ENCODE measurements at regions not wholly inside any gene's neighbourhood (a gene's known extent, or its start where the extent isn't known, plus 50 kb on each side); places are given as distances from the start of the nearest gene placed in this dataset.

DNA sequence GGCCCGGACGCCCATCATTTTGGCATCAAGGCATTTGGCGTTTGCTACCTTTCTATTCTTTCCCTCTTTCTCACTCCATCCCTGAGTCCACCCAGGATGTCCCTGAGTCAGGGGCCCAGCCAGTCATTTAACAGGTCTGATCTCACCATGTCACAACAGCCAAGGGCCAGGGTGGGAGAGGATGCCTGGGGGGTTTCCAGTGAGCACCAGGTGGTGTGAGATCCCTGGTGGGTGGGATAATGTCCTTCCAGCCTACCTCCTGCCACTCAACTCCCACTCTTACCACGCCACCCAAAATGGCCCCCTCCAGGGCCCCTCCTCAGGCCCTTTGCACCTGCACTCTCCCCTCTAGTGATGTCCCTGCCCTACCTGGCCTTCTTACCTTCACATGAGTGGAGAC, 310.8 kb downstream of the BCL11B start:
- Histone ChIP-seq H2AFZ (no peak overlapping the region), H4K20me1 (ENCODE audit: insufficient read depth, poor library complexity, severe bottlenecking) (no peaks in the 10 kb centered on the region), H3K4me3 (no peak overlapping the region), H3K4me2 (no peak overlapping the region), H3K9me2 (replicated peaks; ENCODE audit: insufficient read depth) (no peaks in the 10 kb centered on the region), H3K27ac (no peak overlapping the region), H3K36me3 (replicated peaks; ENCODE audit: insufficient read depth, low read depth) (no peaks in the 10 kb centered on the region), H3K9me3 (ENCODE audit: low read depth) (no peaks in the 10 kb centered on the region), H3K27me3 (no peaks in the 10 kb centered on the region), H3K4me1 (ENCODE audit: insufficient read depth) (peaks cover 7% of the 10 kb centered on the region), H3K79me2 (no peaks in the 10 kb centered on the region)
- WGBS (ENCODE audit: low lambda C conversion rate, missing lambda C conversion rate), result 94% methylated on average over 4 of the region's 4 CpGs
- TF ChIP-seq EZH2phosphoT487 (IDR thresholded peaks at IDR 0.05; ENCODE audit: low read depth, severe bottlenecking, unreplicated experiment), result no peak
- no peak for TF ChIP-seq EZH2 (IDR thresholded peaks at IDR 0.05; ENCODE audit: borderline replicate concordance)
- TF ChIP-seq, protein P1, sequence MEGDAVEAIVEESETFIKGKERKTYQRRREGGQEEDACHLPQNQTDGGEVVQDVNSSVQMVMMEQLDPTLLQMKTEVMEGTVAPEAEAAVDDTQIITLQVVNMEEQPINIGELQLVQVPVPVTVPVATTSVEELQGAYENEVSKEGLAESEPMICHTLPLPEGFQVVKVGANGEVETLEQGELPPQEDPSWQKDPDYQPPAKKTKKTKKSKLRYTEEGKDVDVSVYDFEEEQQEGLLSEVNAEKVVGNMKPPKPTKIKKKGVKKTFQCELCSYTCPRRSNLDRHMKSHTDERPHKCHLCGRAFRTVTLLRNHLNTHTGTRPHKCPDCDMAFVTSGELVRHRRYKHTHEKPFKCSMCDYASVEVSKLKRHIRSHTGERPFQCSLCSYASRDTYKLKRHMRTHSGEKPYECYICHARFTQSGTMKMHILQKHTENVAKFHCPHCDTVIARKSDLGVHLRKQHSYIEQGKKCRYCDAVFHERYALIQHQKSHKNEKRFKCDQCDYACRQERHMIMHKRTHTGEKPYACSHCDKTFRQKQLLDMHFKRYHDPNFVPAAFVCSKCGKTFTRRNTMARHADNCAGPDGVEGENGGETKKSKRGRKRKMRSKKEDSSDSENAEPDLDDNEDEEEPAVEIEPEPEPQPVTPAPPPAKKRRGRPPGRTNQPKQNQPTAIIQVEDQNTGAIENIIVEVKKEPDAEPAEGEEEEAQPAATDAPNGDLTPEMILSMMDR (IDR thresholded peaks at IDR 0.05; ENCODE audit: poor library complexity), result no peak
- DNase-seq (ENCODE audit: low spot score), result no peak

DNA sequence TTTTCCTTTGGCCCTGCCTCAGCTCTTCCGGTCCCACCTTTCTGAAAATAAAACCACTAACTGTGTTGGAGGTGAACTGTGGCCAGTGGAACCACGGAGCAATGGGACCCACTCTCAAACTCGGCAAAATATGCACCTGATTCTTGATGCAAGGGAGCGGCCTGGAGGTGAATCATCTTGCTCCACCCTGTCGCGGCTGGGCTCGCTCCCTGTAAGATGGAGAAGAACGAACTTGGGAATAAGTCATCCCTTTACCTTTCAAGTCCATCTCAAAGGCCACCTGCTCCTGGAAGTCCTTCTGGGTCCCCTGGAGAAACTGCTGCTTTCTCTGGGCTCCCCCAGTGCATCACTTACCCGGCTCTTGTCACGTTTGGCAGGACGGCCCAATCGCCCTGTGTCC, 309.9 kb downstream of the BCL11B start:
- no peaks in the 10 kb centered on the region for H3K9me2 ChIP-seq (replicated peaks; ENCODE audit: insufficient read depth)
- H3K4me1 ChIP-seq (ENCODE audit: insufficient read depth), result peaks cover 7% of the 10 kb centered on the region
- no peak for DNase-seq (ENCODE audit: low spot score)
- no peaks in the 10 kb centered on the region for H3K27me3 ChIP-seq
- no peak overlapping the region for H3K27ac ChIP-seq
- H3K4me2 ChIP-seq, result no peak overlapping the region
- no peak overlapping the region for H2AFZ ChIP-seq
- no peaks in the 10 kb centered on the region for H3K36me3 ChIP-seq (replicated peaks; ENCODE audit: insufficient read depth, low read depth)
- TF ChIP-seq, protein P1 (IDR thresholded peaks at IDR 0.05; ENCODE audit: poor library complexity), result no peak
- no peak for TF ChIP-seq EZH2 (IDR thresholded peaks at IDR 0.05; ENCODE audit: borderline replicate concordance)
- TF ChIP-seq EZH2phosphoT487 (IDR thresholded peaks at IDR 0.05; ENCODE audit: low read depth, severe bottlenecking, unreplicated experiment), result no peak
- H3K79me2 ChIP-seq, result no peaks in the 10 kb centered on the region
- no peaks in the 10 kb centered on the region for H3K9me3 ChIP-seq (ENCODE audit: low read depth)
- H4K20me1 ChIP-seq (ENCODE audit: insufficient read depth, poor library complexity, severe bottlenecking), result no peaks in the 10 kb centered on the region
- H3K4me3 ChIP-seq, result no peak overlapping the region
- 90% methylated on average over 12 of the region's 12 CpGs for WGBS (ENCODE audit: low lambda C conversion rate, missing lambda C conversion rate)

DNA sequence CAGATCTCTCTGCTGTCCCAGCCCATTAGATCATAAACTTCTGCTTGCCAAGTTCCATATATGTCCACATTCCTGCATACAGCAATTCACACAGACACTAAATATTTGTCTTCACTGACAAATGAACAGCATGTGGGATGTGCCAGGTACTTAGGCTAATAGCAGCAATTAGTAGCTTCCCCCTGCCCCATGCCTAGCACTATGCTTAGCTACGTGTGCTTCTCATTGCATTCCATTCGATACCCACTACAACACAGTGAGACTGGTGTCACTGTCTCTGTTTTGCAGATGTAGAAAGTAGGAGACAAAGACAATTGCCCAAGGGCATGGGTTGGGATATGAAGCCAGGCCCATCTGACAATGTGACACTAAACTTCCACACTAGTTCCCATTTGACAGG, 308.4 kb downstream of the BCL11B start:
- H3K4me3 ChIP-seq, result no peak overlapping the region
- H3K9me3 ChIP-seq (ENCODE audit: low read depth), result no peaks in the 10 kb centered on the region
- no peaks in the 10 kb centered on the region for H3K79me2 ChIP-seq
- H3K27me3 ChIP-seq, result no peaks in the 10 kb centered on the region
- no peaks in the 10 kb centered on the region for H4K20me1 ChIP-seq (ENCODE audit: insufficient read depth, poor library complexity, severe bottlenecking)
- H2AFZ ChIP-seq, result no peak overlapping the region
- H3K9me2 ChIP-seq (replicated peaks; ENCODE audit: insufficient read depth), result no peaks in the 10 kb centered on the region
- H3K4me2 ChIP-seq, result no peak overlapping the region
- H3K27ac ChIP-seq, result no peak overlapping the region
- TF ChIP-seq EZH2phosphoT487 (IDR thresholded peaks at IDR 0.05; ENCODE audit: low read depth, severe bottlenecking, unreplicated experiment) (no peak), EZH2 (IDR thresholded peaks at IDR 0.05; ENCODE audit: borderline replicate concordance) (no peak)
- TF ChIP-seq, protein P1 (IDR thresholded peaks at IDR 0.05; ENCODE audit: poor library complexity), result no peak
- H3K36me3 ChIP-seq (replicated peaks; ENCODE audit: insufficient read depth, low read depth), result no peaks in the 10 kb centered on the region
- no peaks in the 10 kb centered on the region for H3K4me1 ChIP-seq (ENCODE audit: insufficient read depth)
- no peak for DNase-seq (ENCODE audit: low spot score)
- WGBS (ENCODE audit: low lambda C conversion rate, missing lambda C conversion rate), result 63% methylated on average over 2 of the region's 2 CpGs

DNA sequence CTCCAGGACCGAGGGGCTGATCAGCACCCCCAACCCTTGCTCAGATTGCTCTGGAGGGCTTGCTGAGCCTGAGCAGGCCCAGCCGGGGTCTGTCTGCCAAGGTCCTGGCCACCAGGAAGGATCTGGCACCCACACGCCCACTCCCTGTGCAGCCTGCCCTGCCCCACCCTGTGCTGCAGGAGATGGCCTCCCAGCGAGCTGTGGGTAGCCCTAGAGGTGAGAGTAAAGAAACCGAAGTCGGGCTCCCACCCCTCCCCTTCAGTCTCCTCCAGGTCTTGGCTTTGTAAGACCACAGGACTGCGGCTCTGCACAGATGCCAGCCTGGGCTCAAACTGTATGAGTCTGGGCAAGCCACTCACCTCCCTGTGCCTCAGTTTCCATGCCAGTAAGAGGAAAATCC, 307.8 kb downstream of the BCL11B start:
- no peak for DNase-seq (ENCODE audit: low spot score)
- no peak overlapping the region for H2AFZ ChIP-seq

More for the DNA sequence above, 307.8 kb downstream of the BCL11B start:
- Histone ChIP-seq H3K9me2 (replicated peaks; ENCODE audit: insufficient read depth) (no peaks in the 10 kb centered on the region), H3K4me3 (no peak overlapping the region), H3K36me3 (replicated peaks; ENCODE audit: insufficient read depth, low read depth) (no peaks in the 10 kb centered on the region), H4K20me1 (ENCODE audit: insufficient read depth, poor library complexity, severe bottlenecking) (no peaks in the 10 kb centered on the region), H3K4me2 (no peak overlapping the region), H3K9me3 (ENCODE audit: low read depth) (no peaks in the 10 kb centered on the region), H3K4me1 (ENCODE audit: insufficient read depth) (no peaks in the 10 kb centered on the region), H3K27me3 (no peaks in the 10 kb centered on the region), H3K27ac (no peak overlapping the region), H3K79me2 (no peaks in the 10 kb centered on the region)
- TF ChIP-seq, protein P1 (IDR thresholded peaks at IDR 0.05; ENCODE audit: poor library complexity), result no peak
- TF ChIP-seq EZH2 (IDR thresholded peaks at IDR 0.05; ENCODE audit: borderline replicate concordance) (no peak), EZH2phosphoT487 (IDR thresholded peaks at IDR 0.05; ENCODE audit: low read depth, severe bottlenecking, unreplicated experiment) (no peak)
- 77% methylated on average over 7 of the region's 7 CpGs for WGBS (ENCODE audit: low lambda C conversion rate, missing lambda C conversion rate)
